Lung microvascular endothelial cell (primary cell): ENCODE measurements at regions not wholly inside any gene's neighbourhood (a gene's known extent, or its start where the extent isn't known, plus 50 kb on each side); places are given as distances from the start of the nearest gene placed in this dataset.
"Not testable (repeated sequence)": the region's sequence is repeated elsewhere in the genome, so short reads cannot be mapped to it uniquely, and the experiment has no call there.

Source experiments
- DNase-seq, 2 donors: peaks; one replicate each; pipeline versions ENCODE4 v3.0.0 to v3.0.0-alpha.2; 2010; ENCODE audit warnings: low read depth in 2 of 2

DNA sequence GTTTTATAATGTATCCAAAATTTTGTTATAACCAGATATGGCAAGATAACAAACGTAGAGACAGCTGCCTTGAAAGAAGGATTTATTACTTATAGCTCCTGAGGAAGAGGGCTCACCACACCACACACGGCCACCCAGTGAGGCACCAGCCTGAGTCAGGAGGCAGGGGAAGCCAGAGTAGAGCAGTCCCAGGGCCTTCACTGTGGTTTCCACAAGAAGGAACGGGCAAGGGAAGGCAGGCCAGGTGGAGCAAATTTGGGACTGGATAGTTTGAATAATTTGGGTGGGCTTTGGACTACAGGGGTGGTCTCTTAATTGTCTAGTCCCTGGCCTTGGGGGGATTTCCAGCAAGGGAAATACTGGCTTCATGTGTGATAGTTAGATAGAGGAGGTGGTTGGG lies 72.5 kb downstream of the RRAGC start:
- no peak for DNase-seq

- no peak for DNase-seq
Measured at GRCh38 chr1:38786040-38786436, 73.5 kb downstream of the RRAGC start.

GRCh38 chr1:38785285-38786039 lies 74.1 kb downstream of the RRAGC start:
- DNase-seq = no peak

DNA sequence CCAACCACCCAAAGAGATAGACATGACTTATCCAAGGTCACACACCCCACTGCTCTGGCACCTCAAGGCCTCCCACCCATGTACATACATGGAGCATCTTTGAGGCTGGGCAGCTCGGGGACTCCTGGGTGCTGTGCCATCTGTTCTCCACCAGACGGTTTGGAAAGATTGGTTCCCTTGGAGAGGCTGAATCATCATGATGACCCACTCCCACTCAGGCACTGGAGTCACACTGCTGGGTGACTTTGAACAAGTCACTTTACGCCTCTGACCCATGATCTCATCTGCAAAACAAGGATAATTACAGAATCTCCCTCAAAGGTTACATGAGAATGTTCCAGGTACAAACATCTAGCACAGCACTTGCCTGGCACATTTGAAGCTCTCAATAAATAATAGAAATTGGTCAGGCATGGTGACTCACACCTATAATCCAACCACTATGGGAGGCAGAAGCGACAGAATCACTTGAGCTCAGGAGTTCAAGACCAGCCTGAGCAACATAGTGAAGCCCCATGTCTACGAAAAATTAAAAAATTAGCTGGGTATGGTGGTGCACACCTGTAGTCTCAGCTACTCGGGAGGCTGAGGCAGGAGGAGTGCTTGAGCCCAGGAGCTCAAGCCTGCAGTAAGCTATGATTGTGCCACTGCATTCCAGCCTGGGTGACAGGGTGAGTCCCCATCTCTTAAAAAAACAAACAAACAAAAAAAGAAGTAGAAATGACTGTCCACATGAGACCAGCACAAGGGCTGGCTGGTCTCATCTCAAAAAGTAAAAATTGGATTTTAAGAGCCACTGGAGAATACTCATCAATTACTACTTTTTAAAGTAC lies 74.9 kb downstream of the RRAGC start:
- DNase-seq = no peak

GRCh38 chr1:38783640-38784229 lies 75.8 kb downstream of the RRAGC start:
- no peak for DNase-seq

- DNase-seq = no peak
Measured at GRCh38 chr1:38781872-38782617, 77.5 kb downstream of the RRAGC start.

- no peak for DNase-seq
Measured at GRCh38 chr1:38780133-38780532, 79.4 kb downstream of the RRAGC start.

- no peak for DNase-seq
Measured at GRCh38 chr1:38779491-38779890, 80.1 kb downstream of the RRAGC start.

DNA sequence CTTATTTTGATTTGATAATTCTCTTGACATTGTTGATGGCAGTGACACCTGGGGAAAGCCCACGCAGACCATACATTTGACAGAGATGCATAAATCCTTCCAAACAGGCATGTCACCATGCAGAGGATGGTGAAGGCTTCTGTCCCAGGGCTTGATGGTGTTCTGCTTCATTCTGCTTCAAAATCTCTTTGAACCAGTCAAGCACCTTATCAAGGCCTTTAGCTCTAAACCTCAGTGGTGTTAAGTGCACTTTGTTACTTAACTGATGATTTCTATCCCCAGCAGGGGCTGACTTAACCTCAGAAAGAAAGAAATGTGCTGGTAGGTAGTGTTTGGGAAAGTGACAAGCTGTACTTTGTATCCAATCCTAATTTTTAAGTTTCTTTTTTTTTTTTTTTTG lies 81.1 kb downstream of the RRAGC start:
- no peak for DNase-seq

DNA sequence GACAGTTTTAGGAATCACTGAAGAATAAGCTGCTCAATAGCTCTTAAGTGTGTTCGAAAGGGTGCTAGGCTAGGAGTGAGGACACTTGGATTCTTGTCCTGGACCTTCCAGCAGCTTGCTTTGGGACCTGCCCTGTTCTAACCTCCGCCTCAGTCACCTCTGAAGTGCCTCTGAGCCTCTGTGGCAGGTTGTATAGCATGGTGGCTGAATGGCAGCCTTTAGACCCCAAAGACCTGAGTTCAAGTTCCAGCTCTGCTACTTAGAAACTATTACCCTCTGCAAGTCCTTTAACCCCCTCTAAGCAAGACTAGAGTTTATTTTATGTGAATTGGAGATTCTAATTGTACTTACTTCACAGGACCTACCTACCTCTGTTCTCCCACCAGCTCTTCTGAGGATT lies 81.5 kb downstream of the RRAGC start:
- DNase-seq = no peak

GRCh38 chr1:38777464-38777957 lies 82.1 kb downstream of the RRAGC start:
- no peak for DNase-seq

DNA sequence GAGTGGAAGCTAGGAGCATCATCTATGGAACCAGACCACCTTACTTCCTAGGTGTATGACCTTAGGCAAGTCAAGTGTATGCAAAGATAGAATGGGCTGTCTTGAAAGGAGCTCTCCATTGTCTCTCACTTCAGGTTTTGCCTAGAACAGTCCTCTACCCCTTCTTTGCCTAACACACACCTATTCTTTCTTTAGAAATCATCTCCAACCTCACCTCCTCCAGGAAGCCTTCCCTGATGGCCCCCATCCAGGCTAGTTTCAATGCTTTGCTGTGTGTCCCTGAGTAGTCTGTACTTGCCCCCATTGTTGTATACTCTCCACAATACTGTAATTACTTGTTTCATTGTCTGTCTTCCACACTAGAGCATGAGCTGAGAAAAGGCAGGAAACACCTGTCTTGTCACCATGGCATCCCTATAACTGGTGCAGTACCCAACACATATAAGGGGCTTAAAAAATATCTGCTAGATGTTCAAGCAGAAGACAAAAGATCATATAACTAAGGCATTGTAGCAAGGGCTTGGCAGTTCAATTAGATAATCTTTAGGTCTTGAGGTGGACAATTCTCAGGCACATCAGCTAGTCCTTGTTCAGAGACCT lies 83.0 kb downstream of the RRAGC start:
- DNase-seq = no peak

DNA sequence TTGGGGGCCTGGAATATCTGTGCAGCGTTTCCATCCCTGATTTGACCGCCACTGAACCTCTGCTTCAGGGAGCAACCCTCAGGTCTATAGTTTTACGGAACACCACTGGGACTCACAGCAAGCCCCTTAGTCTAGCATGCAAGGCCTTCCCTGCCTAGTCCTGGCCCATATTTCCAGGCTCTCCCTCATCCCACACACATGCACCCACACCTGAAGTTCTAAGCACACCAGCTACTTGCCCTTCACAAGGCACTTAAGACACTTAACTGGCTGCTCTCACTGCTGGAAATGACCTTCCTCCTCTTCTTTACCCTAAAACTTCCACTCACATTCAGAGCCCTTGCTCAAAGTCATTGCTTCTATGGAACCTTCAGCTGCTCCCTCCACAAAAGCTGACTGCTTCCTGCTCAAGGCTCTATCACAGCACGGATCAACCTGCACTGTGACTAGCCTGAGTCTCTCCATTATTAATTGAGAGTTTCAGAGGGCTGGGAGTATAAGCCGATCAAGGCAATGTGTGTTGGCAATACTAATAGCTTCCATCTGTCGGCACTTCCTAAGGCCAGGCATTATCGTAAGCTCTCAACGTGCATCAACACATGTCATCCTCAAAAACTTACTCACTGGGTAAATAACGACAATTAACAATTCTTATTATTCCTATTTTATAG lies 84.3 kb downstream of the RRAGC start:
- no peak for DNase-seq

- DNase-seq = no peak
Measured at GRCh38 chr1:38773483-38773882, 86.1 kb downstream of the RRAGC start.

DNA sequence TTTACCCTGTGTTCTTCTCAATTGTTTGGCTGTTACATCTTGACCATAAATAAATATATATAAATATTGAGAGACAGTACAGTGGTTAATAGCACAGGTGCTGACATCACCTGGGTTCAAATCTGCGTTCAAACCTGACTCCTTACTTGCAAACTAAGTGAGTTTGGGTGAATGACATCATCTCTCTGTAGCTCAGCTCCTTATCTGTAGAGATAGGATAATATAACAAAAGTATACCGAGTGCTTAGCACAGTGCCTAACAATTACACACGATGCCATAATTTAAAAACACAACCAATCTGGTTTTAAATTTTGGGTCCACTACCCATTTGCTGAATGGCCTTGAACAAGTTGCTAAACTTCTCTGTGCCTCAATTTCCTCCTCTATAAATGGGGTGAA lies 86.6 kb downstream of the RRAGC start:
- DNase-seq = no peak

DNA sequence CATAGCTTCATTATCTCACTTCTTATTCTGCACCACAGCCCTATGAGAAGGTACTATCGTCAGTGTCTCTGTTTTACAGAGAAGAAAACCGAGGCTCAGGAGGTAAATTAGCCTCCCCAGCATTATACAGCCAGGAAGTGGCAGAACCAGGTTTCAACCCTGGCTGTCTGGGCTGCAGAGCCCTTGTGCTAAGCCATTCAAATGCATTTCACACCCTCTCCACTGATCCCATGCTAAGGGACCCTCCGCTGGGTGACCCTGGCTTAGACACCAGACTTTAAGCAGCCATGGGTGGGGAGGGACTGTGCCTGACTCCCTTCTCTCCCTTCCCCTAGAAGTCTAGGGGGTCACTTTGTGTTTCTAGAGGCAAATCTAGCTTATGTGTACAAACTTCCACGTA lies 87.5 kb downstream of the RRAGC start:
- no peak for DNase-seq

GRCh38 chr1:38770516-38771173 lies 88.9 kb downstream of the RRAGC start:
- DNase-seq = not testable (repeated sequence)

- DNase-seq = no peak
Measured at GRCh38 chr1:38766125-38766524, 93.4 kb downstream of the RRAGC start.

GRCh38 chr1:38763121-38763520 lies 96.5 kb downstream of the RRAGC start:
- no peak for DNase-seq

- no peak for DNase-seq
Measured at GRCh38 chr1:38760562-38760961, 99.0 kb downstream of the RRAGC start.
